Stimulated activated CD8-positive, alpha-beta memory T cell treated with anti-CD3 and anti-CD28 coated beads, Interleukin-7, amount 100 ng/mL, for 48 hours (primary cell): ENCODE measurements at regions not wholly inside any gene's neighbourhood (a gene's known extent, or its start where the extent isn't known, plus 50 kb on each side); places are given as distances from the start of the nearest gene placed in this dataset.
"Not testable (repeated sequence)": the region's sequence is repeated elsewhere in the genome, so short reads cannot be mapped to it uniquely, and the experiment has no call there.

Experiments
- DNase-seq, 2 donors: peaks; one replicate each; pipeline ENCODE4 v3.0.0-alpha.2; 2020; ENCODE audit warnings: low read depth in 1 of 2; ENCODE audit errors: extremely low read depth in 1 of 2

DNA sequence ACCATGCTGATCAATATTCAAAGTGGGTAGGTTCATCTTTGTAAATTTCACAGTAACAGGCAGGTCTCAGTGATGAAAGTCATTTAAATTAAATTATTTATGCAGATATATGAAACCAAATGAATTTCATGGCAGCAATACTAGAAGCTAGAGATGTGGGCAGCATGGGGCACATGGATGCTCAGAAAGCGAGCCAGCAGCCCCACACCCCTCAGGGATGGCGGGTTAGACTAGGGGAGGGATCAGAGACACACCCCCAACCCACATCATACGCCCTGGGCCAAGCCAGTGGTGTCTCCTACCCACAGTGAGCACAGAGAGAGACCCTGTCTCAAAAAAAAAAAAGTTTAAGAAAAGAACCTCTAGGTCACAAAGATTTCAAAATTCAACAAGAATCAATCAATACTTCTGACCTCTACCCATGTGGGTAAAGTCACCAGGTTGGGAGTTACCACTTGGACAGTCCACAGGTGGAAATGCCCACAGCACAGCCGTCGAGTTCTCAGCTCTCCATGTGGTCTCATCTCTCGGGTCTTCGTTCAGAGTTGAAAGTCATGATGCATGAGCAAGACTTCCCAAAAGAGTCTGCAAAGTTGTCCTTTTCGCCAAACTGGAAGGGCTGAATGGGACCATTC lies 79.3 kb upstream of the PPP2R2D start:
- no peak for DNase-seq

DNA sequence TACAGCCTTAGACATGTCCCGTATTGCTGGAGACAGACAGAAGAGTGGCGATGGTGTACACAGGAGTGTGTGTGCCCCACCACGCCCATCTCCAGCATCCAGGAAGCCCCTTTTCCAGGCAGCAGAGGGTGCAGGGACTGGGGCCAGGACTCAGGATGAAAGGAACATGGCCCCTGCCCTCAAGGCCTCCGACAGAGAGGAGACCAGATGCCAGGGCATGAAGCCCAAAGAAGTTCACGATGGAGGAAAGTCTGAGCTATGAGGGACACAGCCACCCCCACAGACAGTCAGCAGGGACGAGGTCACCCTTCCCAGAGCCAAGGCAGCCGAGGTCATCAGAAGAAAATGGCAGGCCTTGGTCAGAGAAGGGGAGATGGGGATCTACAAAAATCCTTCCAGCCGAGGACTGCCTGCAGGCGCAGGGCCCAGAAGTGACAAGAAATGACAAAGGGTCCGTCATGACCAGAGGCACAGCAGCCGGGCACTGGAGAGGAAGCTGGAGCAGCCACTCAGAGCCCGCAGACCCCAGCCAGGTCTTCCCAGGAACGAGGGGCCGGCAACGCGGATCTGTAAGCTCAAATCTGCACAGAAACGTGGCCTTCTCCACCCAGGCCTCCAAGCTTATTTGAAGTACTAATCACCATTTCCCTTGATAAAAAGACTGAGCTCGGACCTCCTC lies 78.7 kb upstream of the PPP2R2D start:
- no peak for DNase-seq

DNA sequence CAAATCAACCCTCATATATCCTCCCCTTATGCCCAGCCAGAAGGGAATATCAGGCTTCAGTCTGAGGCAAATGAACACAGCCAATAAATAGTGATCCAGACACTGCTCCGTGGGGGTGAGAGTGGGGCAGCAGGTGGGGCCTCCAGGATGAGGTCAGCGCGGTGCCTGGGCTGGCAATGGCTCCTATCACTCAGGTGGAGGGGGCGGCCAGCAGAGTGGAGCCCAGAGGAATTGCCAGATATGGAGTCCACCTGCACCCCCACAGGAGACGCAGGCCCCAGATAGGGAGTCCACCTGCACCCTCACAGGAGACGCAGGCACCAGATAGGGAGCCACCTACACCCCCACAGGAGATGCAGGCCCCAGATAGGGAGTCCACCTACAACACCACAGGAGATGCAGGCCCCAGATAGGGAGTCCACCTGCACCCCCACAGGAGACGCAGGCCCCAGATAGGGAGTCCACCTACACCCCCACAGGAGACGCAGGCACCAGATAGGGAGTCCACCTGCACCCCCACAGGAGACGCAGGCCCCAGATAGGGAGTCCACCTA lies 78.0 kb upstream of the PPP2R2D start:
- DNase-seq: no peak

DNA sequence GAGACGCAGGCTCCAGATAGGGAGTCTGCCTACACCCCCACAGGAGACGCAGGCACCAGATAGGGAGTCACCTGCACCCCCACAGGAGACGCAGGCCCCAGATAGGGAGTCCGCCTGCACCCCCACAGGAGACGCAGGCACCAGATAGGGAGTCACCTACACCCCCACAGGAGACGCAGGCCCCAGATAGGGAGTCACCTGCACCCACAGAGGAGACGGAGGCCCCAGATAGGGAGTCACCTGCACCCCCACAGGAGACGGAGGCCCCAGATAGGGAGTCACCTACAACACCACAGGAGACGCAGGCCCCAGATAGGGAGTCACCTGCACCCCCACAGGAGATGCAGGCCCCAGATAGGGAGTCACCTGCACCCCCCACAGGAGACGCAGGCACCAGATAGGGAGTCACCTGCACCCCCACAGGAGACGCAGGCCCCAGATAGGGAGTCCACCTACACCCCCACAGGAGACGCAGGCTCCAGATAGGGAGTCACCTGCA lies 77.2 kb upstream of the PPP2R2D start:
- not testable (repeated sequence) for DNase-seq

DNA sequence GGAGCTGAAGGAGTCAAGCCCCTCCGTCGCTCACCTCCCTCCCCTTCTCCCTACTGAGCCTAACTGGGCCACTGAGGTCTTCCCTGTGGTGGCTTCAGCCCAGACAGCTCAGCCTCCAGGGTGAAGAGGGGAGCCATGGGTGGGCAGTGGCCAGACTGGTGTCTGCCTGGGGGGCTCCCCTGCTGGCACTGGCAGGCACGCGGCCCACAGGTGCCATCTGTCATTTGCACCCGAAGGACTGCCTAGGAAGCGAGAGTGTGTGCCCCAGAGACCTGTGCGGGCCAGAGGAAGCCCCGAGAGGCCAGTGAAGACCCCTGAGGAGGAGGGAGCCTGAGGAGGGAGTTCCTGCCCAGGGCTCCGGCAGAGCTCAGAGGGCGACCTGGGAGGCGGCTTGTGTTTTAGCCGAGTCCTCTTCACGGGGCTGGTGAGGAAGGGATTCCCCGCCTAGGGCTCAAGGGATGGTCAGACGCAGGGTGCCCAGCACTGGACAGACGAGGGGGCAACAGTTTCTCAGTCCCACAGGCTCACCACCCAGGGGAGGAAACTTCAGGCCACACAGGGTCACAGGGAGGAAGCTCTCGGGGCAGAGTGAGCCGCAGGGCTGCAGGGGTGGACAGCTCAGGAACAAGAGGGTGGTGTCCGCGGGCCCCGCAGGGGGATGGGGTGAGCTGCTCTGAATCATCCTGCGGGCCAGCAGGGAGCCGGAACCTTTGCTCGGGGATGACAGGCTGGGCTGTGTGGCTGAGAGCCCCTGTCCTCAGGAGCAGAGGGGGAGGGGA lies 76.2 kb upstream of the PPP2R2D start:
- DNase-seq: no peak

DNA sequence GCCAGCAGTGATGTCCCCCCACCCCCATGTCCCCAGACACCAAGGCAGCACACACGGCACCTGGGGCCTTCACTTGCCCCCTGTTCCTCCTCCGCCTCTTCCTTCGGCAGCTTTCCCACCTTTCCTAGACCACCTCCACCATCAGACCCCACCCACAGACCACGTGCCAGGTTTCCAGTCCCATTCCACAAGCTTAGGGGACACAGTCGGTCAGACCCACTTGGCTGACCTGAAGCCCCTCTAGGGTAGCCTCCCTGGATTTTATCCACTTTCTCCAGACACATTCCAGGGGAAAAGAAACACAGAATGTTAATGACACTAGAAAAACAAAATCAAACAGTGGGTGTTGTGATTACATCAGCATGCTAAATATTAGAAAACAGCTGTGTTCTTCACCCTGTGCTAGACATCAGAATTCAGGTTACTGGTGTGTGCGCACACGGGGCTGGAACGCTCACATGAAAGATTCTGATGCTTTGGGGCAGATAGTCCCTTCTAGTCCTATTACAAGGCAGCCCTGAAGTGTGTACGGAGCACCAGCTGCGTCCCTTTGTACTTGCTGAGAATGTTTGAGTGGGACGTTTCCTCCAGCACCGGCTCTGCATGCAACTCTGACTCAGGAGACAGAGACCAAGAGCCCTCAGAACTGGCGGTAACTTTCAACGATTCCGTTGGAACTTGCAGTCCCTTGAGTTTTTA lies 75.5 kb upstream of the PPP2R2D start:
- no peak for DNase-seq

DNA sequence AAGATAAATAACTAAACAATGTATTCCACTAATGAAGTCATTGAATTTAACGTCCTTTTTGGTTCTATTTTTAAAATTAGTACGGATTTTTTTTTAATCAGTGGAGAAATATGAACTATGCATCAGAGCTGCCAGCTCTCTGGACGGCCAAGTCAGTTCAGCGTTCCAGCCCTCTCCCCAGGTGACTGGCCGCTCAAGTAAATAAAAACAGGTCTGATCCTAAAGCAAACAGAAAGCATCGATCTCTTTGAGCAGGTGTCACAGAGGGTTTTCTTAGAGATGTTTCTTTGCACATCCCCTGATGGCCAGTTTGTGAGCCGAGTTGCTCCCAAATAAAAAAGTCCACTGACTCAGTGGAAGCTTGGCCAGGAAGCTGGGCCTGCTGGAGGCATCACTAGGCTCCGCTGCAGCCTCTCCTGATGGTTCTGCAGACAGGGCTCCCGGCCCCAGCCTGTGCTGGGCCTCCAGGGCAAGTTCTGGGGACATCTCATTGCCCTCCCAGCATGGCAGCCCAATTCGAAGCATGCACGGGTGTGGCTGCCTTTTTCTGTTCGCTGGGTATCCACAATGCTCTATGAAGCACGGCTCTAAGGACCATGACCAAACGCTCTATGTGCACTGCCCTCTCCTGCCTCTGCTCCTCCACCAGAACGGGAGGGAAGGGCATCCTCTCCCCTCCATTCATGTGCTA lies 74.7 kb upstream of the PPP2R2D start:
- DNase-seq: no peak

DNA sequence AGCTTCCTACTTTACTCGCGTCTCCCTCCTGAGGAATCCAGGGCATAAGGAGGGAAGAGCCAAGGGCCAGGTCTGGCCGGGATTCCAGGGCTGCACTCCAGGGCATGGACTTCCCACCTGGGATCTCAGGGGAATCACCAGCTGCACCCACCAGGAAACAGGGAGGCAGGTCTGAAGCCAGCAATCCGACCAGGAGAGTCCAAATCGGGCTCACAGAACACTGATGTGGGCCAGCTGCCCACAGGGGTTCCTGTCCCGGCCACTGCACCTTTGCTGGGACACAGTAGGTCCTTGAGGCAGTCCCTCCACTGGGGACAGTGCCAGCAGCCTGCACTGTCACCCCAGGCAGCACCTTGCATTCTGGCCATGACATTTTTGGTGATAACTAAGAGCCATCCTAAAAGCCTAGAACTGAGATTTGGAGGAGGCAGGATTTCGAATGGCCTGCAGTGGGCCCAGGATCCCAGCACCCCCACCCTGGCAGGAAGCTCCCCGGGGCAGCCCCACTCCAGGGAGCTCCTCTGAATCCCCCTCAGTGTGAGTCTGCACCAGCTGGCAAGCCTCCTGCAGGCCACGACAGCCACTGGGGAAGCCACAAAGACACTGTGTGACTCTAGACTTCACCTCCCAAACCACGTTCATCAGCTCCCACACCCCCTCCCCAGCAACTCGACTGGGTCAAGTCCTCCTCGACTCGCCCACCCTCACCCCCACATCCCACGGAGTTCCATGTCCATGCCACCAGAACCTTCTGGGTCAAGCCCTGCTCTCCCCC lies 71.5 kb upstream of the PPP2R2D start:
- no peak for DNase-seq

DNA sequence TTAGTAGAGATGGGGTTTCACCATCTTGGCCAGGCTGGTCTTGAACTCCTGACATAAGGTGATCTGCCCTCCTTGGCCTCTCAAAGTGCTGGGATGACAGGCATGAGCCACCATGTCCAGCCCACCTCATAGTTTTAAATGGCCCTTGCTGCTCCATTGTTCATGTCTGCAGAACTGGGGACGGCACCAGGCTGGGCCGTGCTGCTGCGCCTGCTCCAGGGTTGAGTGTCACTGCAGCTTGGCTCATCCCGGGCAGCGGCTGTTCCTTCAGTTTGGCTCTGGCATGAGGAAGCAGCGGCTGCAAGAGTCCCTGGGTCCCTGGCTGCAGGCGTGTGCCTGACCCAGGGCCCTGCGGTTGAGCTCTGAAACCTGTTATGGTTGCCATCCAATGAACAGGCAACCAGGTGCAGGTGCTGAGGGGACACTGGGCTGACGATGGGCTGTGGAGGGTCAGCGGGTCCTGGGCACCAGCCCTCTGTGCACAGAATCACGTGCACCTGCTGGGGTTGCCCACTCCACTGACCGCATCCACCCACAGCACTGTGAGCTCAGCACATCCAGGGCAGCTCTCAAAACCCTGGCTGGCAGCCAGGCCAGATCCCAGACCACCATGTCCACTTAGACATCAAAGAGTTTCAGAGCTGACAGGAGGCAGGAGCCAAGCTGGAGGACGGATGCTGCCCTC lies 70.2 kb upstream of the PPP2R2D start:
- DNase-seq: no peak

DNA sequence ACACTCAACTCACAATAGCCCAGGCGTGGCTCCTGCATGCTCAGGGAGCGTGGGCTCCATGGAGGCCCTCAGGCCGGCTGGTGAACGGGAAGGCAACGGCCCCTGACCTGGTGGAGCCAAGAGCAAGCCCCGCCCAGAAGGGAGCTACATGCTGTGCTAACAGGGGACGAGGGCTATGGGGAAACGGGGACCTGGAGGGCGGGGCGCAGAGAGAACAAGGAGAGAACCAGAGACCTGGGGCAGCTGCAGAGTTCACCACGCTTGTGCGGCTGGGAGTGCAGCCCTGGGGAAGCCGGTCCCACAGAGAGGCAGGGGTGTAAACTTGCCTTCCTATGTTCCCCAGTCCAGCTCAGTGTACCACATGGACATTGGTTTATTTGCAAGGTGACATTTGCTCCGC lies 69.2 kb upstream of the PPP2R2D start:
- DNase-seq: no peak

DNA sequence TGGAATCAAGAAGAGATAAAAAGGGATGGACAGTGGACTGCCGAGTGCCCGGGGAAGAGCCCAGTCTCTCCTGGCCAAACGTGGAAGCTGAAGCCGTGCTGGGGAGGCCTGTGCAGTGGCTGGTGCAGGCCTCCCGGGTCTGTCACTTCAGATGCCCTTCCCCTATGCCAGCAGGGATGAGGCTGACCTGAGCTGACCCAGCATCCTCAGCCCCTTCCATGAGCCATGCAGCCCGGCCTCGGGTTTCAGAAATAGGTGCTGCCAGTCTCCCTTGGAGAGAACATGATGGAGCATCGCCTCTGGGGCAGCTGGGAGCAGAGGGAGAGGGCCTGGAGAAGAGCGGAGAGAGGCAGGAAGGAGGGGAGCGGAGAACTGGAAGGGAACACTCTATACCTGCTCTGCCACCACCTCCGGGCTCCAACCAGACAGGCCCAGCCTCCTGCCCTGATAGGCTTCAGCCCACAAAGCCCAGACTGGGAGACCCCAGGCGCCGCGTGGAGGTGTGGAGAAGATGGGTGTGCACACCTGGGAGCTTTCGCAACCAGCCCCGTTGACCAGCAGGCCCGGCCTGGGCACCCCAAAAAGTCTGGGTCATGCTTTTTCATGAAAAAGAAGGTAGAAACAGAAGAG lies 68.6 kb upstream of the PPP2R2D start:
- DNase-seq: no peak

DNA sequence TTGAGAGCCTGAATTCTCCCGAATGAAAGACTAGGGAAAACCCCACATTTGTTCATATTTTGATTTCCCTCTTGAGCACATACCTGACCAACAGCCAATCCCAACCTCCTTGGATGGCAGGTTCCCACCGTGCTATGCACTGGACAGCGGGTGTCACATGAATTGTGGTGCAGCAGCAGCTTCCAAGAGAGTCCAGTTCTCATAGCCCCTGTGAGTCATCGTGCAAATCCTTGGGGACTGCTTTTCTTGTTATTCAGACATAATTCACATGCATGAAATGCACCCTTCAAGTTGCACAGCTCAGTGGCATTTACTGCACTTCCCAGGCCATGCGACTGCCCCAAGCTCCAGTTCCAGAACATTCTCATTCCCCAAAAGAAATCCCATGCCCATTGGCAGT lies 67.8 kb upstream of the PPP2R2D start:
- DNase-seq: no peak

DNA sequence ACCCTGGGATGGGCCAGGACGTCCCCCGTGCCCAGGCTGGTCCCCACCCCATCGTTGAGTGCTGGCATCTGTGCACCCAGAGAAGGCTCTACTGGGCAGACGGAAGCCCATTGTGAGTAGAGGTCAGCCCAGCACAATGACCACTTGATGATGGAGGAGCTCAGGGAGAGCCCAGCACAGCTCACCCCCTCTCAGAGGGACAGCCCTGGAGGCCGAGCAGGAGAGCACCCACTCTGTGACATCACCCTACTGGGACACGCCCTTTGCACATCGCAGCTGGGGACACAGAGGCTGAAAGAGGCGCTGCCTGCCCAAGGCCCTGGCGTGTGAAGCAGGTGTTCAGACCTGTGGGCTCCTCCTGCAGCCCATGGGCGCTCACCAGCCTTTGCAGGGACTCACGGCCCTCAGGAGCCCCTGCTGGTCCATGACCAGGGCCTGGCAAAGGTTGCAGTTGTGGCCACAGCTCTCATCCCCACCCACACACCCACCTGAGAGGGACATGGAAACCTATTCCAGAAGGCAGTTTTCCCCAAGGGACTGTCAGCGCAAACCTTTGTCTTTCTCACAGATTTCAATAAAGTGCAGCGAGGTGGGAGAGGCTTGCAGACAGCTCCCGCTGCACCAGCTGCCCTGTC lies 67.2 kb upstream of the PPP2R2D start:
- DNase-seq: no peak

DNA sequence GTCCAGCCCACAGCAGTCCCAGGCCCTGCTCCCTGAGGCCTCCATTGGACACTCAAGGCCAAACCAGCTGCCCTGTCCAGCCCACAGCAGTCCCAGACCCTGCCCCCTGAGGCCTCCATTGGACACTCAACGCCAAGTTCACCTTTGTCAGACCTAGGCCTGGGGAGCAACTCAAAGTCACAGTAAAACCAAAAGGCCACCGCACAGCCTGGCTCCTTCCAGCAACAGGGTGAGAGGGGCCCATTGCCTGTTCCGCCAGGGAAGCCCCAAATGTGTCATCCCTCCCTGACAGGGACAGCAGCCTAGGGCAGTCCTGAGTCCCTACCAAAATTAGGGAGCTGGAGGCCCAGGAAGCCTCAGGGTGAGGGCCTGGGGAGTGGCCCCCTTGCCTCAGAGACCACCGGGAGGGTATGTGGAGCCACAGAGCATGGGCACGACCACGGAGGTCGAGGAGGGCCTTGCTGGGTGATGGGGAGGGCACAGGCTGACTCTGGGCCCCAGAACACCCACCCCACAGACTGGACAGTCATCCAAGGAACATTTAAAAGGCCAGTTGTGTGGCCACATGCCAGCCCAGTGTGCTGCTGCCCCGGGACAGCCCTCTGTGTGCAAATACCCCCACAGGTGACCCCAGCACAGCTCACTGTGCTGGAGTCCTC lies 66.5 kb upstream of the PPP2R2D start:
- no peak for DNase-seq

DNA sequence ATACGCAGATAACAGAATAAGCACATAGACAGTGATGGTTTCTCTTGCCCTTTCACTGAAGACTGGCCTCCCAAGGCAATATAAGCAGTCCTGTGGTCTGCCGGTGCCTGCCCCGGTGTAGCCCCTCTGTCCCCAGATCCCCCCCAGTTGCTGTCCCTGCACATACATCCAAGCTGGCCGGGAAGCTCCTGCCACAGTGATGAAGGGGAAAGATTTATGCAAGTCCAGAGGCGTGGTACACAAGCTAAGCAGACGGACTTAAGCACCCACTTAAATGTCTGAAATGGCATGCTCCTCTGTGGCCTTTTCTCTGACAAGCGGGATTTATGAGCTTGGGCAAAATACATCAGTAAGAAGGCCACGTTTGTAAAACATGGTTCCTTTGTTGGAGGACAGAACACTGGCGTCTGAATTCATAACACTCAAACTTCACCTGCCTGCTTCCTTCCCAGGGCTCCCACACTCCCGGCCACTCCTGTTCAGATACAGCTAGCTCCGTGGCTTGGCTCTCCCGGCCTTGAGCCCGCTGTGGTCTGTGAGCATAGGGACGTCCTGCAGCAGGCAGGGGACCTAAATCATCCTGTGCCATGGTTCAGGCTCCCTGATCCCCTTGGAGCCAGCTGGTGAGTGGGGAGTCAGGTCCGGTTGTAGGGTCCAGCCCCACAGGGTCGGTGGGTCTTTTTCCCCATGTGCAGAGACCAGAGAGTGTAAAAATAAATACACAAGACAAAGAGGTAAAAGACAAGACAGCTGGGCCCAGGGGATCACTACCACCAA lies 61.7 kb upstream of the PPP2R2D start:
- no peak for DNase-seq

DNA sequence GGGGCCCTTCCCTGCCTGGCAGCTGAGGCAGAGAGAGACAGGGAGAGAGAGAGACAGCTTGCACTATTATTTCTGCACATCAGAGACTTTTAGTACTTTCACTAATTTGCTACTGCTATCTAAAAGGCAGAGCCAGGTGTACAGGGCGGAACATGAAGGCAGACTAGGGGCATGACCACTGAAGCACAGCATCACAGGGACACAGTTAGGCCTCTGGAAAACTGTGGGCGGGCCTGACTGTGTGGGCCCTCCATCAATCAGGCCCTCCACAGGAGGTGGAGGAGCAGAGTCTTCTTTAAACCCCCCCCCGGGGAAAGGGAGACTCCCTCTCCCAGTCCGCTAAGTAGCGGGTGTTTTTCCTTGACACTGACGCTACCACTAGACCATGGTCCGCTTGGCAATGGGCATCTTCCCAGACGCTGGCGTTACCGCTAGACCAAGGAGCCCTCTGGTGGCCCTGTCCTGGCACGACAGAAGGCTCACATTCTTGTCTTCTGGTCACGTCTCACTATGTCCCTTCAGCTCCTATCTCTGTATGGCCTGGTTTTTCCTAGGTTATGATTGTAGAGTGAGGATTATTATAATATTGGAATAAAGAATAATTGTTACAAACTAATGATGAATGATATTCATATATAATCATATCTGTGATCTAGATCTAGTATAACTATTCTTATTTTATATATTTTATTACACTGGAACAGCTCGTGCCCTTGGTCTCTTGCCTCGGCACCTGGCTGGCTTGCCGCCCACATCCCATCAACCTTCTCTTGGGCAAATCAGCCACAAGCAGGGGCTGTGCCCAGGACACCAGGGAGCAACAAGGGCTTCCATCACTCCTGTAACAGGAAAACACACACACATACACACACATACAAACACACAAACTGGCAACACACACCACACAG lies 60.7 kb upstream of the PPP2R2D start:
- DNase-seq: not testable (repeated sequence)
